GM12891 (cell line): ENCODE measurements at regions not wholly inside any gene's neighbourhood (a gene's known extent, or its start where the extent isn't known, plus 50 kb on each side); places are given as distances from the start of the nearest gene placed in this dataset.

ENCODE experiments used
- POLR2A ChIP-seq: IDR thresholded peaks from 2 replicates; pipeline ENCODE4 v1.6.1; 2011; ENCODE audit warnings: low read depth, low read length, control low read depth
- POLR2AphosphoS5 ChIP-seq: IDR thresholded peaks from 2 replicates; pipeline ENCODE4 v1.6.1; 2011; ENCODE audit warnings: low read depth, low read length, control low read depth
- SPI1 ChIP-seq: IDR thresholded peaks from 2 replicates; pipeline ENCODE4 v1.6.1; 2011; ENCODE audit warnings: low read depth, low read length, control low read depth
- TAF1 ChIP-seq: IDR thresholded peaks from 2 replicates; pipeline ENCODE4 v1.6.1; 2011; ENCODE audit warnings: low read depth, low read length, control low read depth

- TF ChIP-seq POLR2A (no peak), POLR2AphosphoS5 (no peak), SPI1 (no peak), TAF1 (no peak)
These were observed 167.4 kb upstream of the FAM47A start for GRCh38 chrX:34299451-34299967.
